Breast epithelium (tissue), 4 donors: ENCODE measurements at regions not wholly inside any gene's neighbourhood (a gene's known extent, or its start where the extent isn't known, plus 50 kb on each side); places are given as distances from the start of the nearest gene placed in this dataset.

ENCODE experiments used
- DNase-seq, 2 donors: peaks; one replicate each; pipeline ENCODE4 v3.0.0-alpha.2; 2019; ENCODE audit warnings: low spot score in 2 of 2
- H3K27ac ChIP-seq, 2 donors: fragments of 200-600 bp; sonication (generic) in 1 of 2; one replicate each; pipeline ENCODE4 v1.5.1; 2016 to 2019; ENCODE audit warnings: mild to moderate bottlenecking in 1 of 2
- H3K27me3 ChIP-seq, 2 donors: fragments of 200-600 bp; sonication (generic) in 1 of 2; one replicate each; pipeline versions ENCODE4 v1.5.1 to v1.6.0; 2017 to 2019; ENCODE audit warnings: control low read depth in 1 of 2, mild to moderate bottlenecking in 1 of 2
- H3K36me3 ChIP-seq: fragments of 200-600 bp; one replicate; pipeline ENCODE4 v1.5.1; 2019
- H3K4me1 ChIP-seq, 2 donors: fragments of 200-600 bp; sonication (generic); one replicate each; pipeline ENCODE4 v1.5.1; 2016 to 2019; ENCODE audit warnings: control low read depth in 1 of 2
- H3K4me3 ChIP-seq, 3 donors: fragments of 200-600 bp; sonication (generic); 1 replicate in 2 of 3; 2 replicates in 1 of 3; pipeline ENCODE4 v1.5.1; 2016 to 2019; ENCODE audit warnings: mild to moderate bottlenecking in 3 of 3, moderate library complexity in 2 of 3
- H3K9me3 ChIP-seq, 2 donors: fragments of 200-600 bp; sonication (generic) in 1 of 2; one replicate each; pipeline ENCODE4 v1.5.1; 2016 to 2019; ENCODE audit warnings: control low read depth in 1 of 2
- POLR2A ChIP-seq: fragments of 450-650 bp; IDR thresholded peaks from one replicate; pipeline ENCODE4 v1.6.1; 2016; ENCODE audit warnings: antibody characterized with exemption, mild to moderate bottlenecking, moderate library complexity
- POLR2AphosphoS5 ChIP-seq, 3 donors: sonication (generic); formaldehyde crosslinking; IDR thresholded peaks; one replicate each; pipeline ENCODE4 v1.6.1; 2017; ENCODE audit warnings: antibody characterized with exemption in 3 of 3
- intact Hi-C: fragments of 100-400 bp; cut with DNase I; formaldehyde crosslinking; loops from one replicate; pipeline ENCODE4 v1.15.1; 2023; ENCODE audit warnings: low total_unique reads
- TF ChIP-seq, protein P1 (sequence below), 3 donors: fragments of 450-650 bp; IDR thresholded peaks; one replicate each; pipeline ENCODE4 v1.5.1; 2016 to 2017; ENCODE audit warnings: antibody characterized with exemption in 3 of 3, mild to moderate bottlenecking in 3 of 3, moderate library complexity in 3 of 3

DNA sequence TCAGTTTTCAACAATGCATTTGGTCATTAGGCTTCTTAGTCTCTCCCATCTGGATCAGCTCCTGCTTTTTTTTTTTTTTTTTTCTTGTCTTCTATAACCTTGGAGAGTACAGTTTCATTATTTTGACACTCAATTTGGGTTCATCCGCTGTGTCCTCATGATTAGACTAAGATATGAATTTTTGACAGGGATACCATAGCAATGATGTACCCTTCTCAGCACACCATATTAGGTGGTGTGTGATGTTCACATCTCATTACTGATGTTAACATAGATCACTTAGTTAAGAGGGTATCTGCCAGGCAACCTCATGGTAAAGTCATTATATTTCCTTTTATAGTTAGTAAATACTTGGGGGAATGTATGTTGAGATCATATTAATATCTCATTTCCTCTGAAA is 445.5 kb upstream of the IGFBP3 start:
- H3K9me3 ChIP-seq: no peaks in the 10 kb centered on the region
- TF ChIP-seq POLR2AphosphoS5 (IDR thresholded peaks at IDR 0.05) (no peak), POLR2A (no peak)
- TF ChIP-seq, protein P1, sequence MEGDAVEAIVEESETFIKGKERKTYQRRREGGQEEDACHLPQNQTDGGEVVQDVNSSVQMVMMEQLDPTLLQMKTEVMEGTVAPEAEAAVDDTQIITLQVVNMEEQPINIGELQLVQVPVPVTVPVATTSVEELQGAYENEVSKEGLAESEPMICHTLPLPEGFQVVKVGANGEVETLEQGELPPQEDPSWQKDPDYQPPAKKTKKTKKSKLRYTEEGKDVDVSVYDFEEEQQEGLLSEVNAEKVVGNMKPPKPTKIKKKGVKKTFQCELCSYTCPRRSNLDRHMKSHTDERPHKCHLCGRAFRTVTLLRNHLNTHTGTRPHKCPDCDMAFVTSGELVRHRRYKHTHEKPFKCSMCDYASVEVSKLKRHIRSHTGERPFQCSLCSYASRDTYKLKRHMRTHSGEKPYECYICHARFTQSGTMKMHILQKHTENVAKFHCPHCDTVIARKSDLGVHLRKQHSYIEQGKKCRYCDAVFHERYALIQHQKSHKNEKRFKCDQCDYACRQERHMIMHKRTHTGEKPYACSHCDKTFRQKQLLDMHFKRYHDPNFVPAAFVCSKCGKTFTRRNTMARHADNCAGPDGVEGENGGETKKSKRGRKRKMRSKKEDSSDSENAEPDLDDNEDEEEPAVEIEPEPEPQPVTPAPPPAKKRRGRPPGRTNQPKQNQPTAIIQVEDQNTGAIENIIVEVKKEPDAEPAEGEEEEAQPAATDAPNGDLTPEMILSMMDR (IDR thresholded peaks at IDR 0.05): no peak
- no peak for DNase-seq
- H3K4me1 ChIP-seq: no peaks in the 10 kb centered on the region
- no peaks in the 10 kb centered on the region for H3K36me3 ChIP-seq
- no peaks in the 10 kb centered on the region for H3K27me3 ChIP-seq
- intact Hi-C loops: no loop called here
- no peak overlapping the region for H3K27ac ChIP-seq
- no peak overlapping the region for H3K4me3 ChIP-seq

DNA sequence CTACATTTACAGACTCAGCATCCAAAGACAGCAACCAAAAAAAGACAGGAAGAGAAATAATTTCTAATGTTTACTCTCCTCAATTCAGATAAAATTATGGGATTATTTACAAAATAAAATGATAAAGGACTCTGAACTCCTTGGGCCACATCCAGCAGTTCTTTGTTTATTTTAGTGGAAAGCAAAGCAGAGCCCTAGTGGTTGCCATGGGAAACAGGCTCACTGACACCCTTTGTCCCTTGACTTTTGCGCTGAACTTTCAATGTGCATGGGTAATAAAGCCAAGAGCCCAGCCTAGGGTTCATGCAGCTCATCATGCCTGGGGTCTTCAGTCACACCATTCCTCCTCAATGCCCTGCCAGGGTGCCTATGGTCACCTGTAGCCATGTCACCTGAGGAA is 442.6 kb upstream of the IGFBP3 start:
- intact Hi-C loops: no loop called here

DNA sequence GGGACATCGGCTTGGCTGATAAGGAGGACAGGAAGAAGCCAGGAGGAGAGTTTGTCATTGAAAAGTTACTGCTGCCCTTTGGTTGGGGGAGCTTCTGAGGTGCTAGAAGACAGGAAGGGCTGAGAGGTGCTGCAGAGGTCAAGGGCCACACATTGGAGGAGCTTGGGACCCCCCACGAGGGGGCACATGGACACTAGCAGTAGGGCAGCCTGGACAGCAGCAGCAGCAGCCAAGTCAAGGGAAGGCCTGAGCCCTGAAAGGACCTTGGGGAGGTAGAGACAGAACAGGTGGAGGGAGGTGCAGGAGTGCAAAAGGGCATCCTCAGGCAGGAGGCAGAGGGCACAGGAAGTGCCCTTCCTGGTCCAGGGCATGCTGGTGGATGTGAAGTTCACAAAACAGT is 439.7 kb upstream of the IGFBP3 start:
- TF ChIP-seq, protein P1 (IDR thresholded peaks at IDR 0.05): no peak
- TF ChIP-seq POLR2A (no peak), POLR2AphosphoS5 (IDR thresholded peaks at IDR 0.05) (no peak)
- H3K27ac ChIP-seq: no peak overlapping the region
- intact Hi-C loops: no loop called here
- DNase-seq: no peak
- no peak overlapping the region for H3K4me3 ChIP-seq
- no peaks in the 10 kb centered on the region for H3K27me3 ChIP-seq
- H3K4me1 ChIP-seq: no peaks in the 10 kb centered on the region
- H3K9me3 ChIP-seq: no peaks in the 10 kb centered on the region
- H3K36me3 ChIP-seq: no peaks in the 10 kb centered on the region

More for the DNA sequence above, 442.6 kb upstream of the IGFBP3 start:
- Histone ChIP-seq H3K27ac (no peak overlapping the region), H3K27me3 (no peaks in the 10 kb centered on the region), H3K9me3 (no peaks in the 10 kb centered on the region), H3K36me3 (no peaks in the 10 kb centered on the region), H3K4me1 (no peaks in the 10 kb centered on the region), H3K4me3 (no peak overlapping the region)
- DNase-seq: no peak
- no peak for TF ChIP-seq POLR2AphosphoS5 (IDR thresholded peaks at IDR 0.05)
- TF ChIP-seq POLR2A: no peak
- TF ChIP-seq, protein P1 (IDR thresholded peaks at IDR 0.05): no peak

DNA sequence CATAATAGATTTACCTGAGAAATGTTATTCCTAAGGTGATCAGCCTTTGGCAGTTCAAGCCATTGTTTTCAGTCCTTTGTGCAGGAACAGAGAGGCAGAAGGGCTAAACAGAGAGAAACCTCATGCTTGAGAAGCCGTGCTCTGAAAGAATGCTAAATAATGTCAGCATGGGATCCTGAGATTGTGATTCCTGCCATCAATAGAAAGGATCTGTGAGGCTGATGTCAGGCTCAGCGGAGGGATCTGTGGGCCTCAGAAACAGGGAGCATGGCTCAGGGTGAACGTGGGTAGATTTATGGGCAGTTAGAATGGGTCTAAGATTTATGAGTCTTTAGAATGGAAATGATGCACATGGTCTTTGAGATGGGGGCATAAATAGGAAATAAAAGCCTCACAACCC is 439.2 kb upstream of the IGFBP3 start:
- no peak for TF ChIP-seq POLR2AphosphoS5 (IDR thresholded peaks at IDR 0.05)
- TF ChIP-seq POLR2A: no peak
- TF ChIP-seq, protein P1 (IDR thresholded peaks at IDR 0.05): no peak
- intact Hi-C loops: no loop called here

DNA sequence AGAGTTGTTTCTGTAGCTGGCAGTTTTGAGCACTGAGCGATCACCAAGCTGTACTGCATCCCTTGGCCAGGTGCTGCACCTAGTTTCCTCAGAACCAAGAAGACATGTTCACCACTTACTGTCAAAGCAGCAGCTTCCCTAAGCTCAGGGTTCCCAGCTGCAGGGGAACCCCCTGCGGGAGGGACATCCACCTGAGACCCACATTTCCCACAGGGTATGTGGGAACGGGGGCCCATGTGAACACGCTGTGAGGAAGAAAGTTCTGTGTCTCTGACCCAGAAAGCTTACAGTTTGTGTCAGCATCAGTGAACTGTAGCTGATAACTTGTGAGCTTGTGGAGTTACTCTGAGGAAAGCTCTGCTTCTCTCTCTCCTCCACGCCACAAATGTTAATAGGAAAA is 436.8 kb upstream of the IGFBP3 start:
- no peaks in the 10 kb centered on the region for H3K4me1 ChIP-seq
- no peaks in the 10 kb centered on the region for H3K27me3 ChIP-seq
- H3K4me3 ChIP-seq: no peak overlapping the region
- no peak for DNase-seq
- no peaks in the 10 kb centered on the region for H3K36me3 ChIP-seq
- H3K27ac ChIP-seq: no peak overlapping the region
- intact Hi-C loops: no loop called here
- TF ChIP-seq, protein P1 (IDR thresholded peaks at IDR 0.05): no peak
- TF ChIP-seq POLR2A (no peak), POLR2AphosphoS5 (IDR thresholded peaks at IDR 0.05) (no peak)
- H3K9me3 ChIP-seq: no peaks in the 10 kb centered on the region

More for the DNA sequence above, 439.2 kb upstream of the IGFBP3 start:
- Histone ChIP-seq H3K4me3 (no peak overlapping the region), H3K4me1 (no peaks in the 10 kb centered on the region), H3K36me3 (no peaks in the 10 kb centered on the region), H3K27me3 (no peaks in the 10 kb centered on the region), H3K9me3 (no peaks in the 10 kb centered on the region), H3K27ac (no peak overlapping the region)
- DNase-seq: no peak
